ENCODE measurements at regions not wholly inside any gene's neighbourhood (a gene's known extent, or its start where the extent isn't known, plus 50 kb on each side); places are given as distances from the start of the nearest gene placed in this dataset.

GRCh38 chr10:128588402-128588801 is 462.2 kb upstream of the MKI67 start:
- TF ChIP-seq CTCF (IDR thresholded peaks at IDR 0.05) (no peak), POLR2A (IDR thresholded peaks at IDR 0.05) (no peak)
